Cardiac muscle cell (in vitro differentiated cells and primary cell): ENCODE measurements at regions not wholly inside any gene's neighbourhood (a gene's known extent, or its start where the extent isn't known, plus 50 kb on each side); places are given as distances from the start of the nearest gene placed in this dataset.
A peak's percentile ranks its signal among the peaks of the same experiment; 100 is the strongest.

ENCODE experiments used
- DNase-seq, 2 donors: peaks; one replicate each; pipeline versions ENCODE4 v3.0.0 to v3.0.0-alpha.2; 2010 to 2017; ENCODE audit warnings: low read depth in 1 of 2, low spot score in 1 of 2
- H3K27ac ChIP-seq: fragments of 200-600 bp; sonication (generic); 2 replicates; pipeline ENCODE4 v1.5.1; 2016
- H3K27me3 ChIP-seq: fragments of 200-600 bp; sonication (generic); 2 replicates; pipeline ENCODE4 v1.6.0; 2016; ENCODE audit warnings: control low read depth
- H3K36me3 ChIP-seq: fragments of 200-600 bp; sonication (generic); 2 replicates; pipeline ENCODE4 v1.5.1; 2016; ENCODE audit warnings: control low read depth
- H3K4me1 ChIP-seq: fragments of 200-600 bp; sonication (generic); 2 replicates; pipeline ENCODE4 v1.8.1; 2017; ENCODE audit warnings: low read depth, mild to moderate bottlenecking, mixed run types
- H3K4me3 ChIP-seq: fragments of 200-600 bp; sonication (generic); 2 replicates; pipeline ENCODE4 v1.5.1; 2016; ENCODE audit warnings: mild to moderate bottlenecking
- H3K9me3 ChIP-seq: fragments of 200-600 bp; sonication (generic); 2 replicates; pipeline ENCODE4 v1.5.1; 2017; ENCODE audit warnings: low read depth, mild to moderate bottlenecking, control low read depth
- TF ChIP-seq, protein P1 (sequence below): IDR thresholded peaks from 2 replicates; pipeline ENCODE4 v1.5.1; 2012; ENCODE audit warnings: low read depth, mild to moderate bottlenecking, low read length

DNA sequence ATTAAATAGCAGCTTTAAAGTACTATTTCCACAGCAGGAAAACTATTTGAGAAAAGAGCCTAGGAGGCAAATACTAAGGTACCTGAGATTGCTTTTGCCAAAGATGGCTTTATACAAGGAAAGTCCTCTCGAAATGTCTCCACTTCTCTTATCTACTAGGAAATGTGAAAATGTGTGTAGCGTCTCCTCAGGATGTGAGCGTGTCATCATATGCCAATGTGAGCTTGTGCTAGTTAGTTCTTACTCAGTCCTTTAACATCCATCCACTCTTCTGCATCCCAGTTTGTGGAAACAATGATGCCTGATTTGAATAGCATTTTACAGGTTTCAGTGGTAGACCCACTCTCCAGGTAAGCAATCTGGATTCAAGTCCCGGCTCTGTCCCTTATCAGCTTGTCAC, 421.0 kb downstream of the DYNC2H1 start:
- Histone ChIP-seq H3K9me3 (no peaks in the 10 kb centered on the region), H3K36me3 (no peaks in the 10 kb centered on the region), H3K4me1 (peaks cover 6% of the 10 kb centered on the region), H3K27me3 (no peaks in the 10 kb centered on the region), H3K27ac (no peak overlapping the region), H3K4me3 (no peak overlapping the region)
- peak in 1 of 2 donors; percentile 52 for DNase-seq
- TF ChIP-seq, protein P1, sequence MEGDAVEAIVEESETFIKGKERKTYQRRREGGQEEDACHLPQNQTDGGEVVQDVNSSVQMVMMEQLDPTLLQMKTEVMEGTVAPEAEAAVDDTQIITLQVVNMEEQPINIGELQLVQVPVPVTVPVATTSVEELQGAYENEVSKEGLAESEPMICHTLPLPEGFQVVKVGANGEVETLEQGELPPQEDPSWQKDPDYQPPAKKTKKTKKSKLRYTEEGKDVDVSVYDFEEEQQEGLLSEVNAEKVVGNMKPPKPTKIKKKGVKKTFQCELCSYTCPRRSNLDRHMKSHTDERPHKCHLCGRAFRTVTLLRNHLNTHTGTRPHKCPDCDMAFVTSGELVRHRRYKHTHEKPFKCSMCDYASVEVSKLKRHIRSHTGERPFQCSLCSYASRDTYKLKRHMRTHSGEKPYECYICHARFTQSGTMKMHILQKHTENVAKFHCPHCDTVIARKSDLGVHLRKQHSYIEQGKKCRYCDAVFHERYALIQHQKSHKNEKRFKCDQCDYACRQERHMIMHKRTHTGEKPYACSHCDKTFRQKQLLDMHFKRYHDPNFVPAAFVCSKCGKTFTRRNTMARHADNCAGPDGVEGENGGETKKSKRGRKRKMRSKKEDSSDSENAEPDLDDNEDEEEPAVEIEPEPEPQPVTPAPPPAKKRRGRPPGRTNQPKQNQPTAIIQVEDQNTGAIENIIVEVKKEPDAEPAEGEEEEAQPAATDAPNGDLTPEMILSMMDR = no peak

DNA sequence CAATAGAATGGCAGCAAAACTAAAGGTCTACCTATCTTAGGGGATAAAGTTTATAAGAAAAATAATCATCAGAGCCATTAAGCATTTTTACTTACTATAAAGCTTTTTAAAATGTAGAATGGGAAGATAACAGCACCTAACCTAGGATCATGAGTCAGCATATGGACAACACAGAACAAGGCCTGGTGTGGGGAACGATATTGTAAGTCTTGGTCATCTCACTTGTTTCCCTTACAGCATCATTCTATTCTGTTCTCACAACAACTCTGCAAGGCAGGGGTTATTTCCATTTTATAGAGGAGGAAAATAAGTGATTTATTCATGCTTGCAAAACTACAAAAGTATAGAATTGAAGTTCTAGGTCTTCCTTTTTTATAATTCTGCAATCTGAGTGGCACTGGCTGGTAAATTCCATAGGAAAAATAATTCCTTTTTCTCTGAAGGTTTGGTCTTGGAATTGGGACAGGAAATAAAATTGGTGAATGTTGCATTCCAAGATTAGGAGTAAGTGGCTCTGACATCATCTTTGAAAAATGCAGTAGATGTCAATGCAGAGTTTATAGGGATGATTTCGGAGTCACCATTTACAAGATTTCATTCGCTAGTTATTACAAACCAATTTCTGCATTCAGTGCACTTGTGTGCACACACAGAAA, 423.0 kb downstream of the DYNC2H1 start:
- no peak overlapping the region for H3K27ac ChIP-seq
- no peaks in the 10 kb centered on the region for H3K27me3 ChIP-seq
- H3K9me3 ChIP-seq = no peaks in the 10 kb centered on the region
- no peaks in the 10 kb centered on the region for H3K36me3 ChIP-seq
- no peak overlapping the region for H3K4me3 ChIP-seq
- peak in 1 of 2 donors; percentile 78 for DNase-seq
- peaks cover 6% of the 10 kb centered on the region for H3K4me1 ChIP-seq
- TF ChIP-seq, protein P1 = no peak

DNA sequence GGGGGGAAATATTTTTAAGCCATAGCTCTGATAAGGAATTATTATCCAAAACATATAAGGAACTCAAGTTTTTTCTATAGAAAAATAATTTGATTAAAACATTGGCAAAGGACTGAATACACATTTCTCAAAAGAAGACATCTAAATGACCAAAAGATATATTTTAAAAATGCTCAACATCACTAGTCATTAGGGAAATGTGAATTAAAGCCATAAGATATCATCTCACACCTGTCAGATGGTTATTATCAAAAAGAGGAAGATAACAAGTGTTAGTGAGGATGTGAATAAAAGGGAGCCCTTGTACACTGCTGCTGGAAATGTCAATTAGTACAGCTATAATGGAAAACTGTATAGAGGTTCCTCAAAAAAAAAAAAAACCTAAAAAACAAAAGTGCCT, 425.0 kb downstream of the DYNC2H1 start:
- peaks cover 2% of the 10 kb centered on the region for H3K4me1 ChIP-seq
- no peak overlapping the region for H3K27ac ChIP-seq
- TF ChIP-seq, protein P1 = no peak
- no peak for DNase-seq
- H3K9me3 ChIP-seq = no peaks in the 10 kb centered on the region
- no peaks in the 10 kb centered on the region for H3K36me3 ChIP-seq
- H3K27me3 ChIP-seq = no peaks in the 10 kb centered on the region
- H3K4me3 ChIP-seq = no peak overlapping the region

DNA sequence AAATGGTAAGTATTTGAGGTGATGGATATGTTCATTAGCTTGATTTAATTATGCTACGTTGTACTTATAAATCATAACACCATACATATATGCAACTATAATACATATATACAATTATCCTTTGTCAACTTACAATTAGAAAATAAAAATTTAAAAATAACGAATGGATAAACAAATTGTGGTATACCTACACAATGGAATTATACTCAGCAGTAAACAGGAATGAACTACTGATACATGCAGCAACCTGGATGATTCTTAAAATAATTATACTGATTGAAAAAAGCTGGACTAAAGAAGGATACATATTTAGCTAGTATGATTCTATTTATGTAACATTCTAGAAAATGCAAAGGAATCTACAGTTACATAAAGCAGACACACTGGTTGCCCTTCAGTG, 425.7 kb downstream of the DYNC2H1 start:
- no peak for DNase-seq
- no peaks in the 10 kb centered on the region for H3K36me3 ChIP-seq
- no peaks in the 10 kb centered on the region for H3K27me3 ChIP-seq
- no peak overlapping the region for H3K4me3 ChIP-seq
- TF ChIP-seq, protein P1 = no peak
- H3K27ac ChIP-seq = no peak overlapping the region
- no peaks in the 10 kb centered on the region for H3K9me3 ChIP-seq
- no peaks in the 10 kb centered on the region for H3K4me1 ChIP-seq

DNA sequence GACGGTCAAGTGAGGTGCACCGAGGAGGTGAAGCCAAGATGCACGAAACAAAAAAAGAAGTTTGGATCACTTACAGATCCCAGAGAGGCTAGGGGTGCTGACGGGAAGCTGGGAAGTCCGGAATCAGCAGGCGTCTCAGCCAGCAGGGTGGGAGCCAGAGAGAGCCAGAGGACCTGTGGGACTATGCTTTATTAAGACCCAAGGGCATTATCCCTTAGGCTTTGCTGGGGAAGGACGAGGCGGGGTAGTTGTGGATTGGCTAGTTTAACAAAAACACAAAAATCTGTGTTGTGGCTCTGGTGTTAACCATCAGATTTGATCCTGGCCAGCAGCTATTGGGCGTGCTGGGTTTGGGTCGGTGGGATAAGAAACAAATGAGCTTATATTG, 427.1 kb downstream of the DYNC2H1 start:
- Histone ChIP-seq H3K27ac (no peak overlapping the region), H3K4me3 (no peak overlapping the region), H3K27me3 (no peaks in the 10 kb centered on the region), H3K36me3 (no peaks in the 10 kb centered on the region), H3K9me3 (no peaks in the 10 kb centered on the region), H3K4me1 (no peaks in the 10 kb centered on the region)
- TF ChIP-seq, protein P1 = no peak
- peak in 1 of 2 donors; percentile 48 for DNase-seq
